Common myeloid progenitor, CD34-positive (primary cell): ENCODE measurements at regions not wholly inside any gene's neighbourhood (a gene's known extent, or its start where the extent isn't known, plus 50 kb on each side); places are given as distances from the start of the nearest gene placed in this dataset.
"Not testable (repeated sequence)": the region's sequence is repeated elsewhere in the genome, so short reads cannot be mapped to it uniquely, and the experiment has no call there.

Experiments used
- CTCF ChIA-PET: fragments of 350-600 bp; sonication (Branson Sonifier 250); formaldehyde crosslinking; loops from one replicate; lab custom pipeline; 2021; ENCODE audit warnings: antibody characterized with exemption; lab: Charles Lee
- POLR2A ChIA-PET: fragments of 350-600 bp; sonication (Branson Sonifier 250); formaldehyde crosslinking; loops from one replicate; lab custom pipeline; 2021; ENCODE audit warnings: antibody characterized with exemption; lab: Charles Lee
- DNase-seq, 3 donors: peaks; one replicate each; pipeline versions ENCODE4 v3.0.0 to v3.0.0-alpha.2; 2013
- H3K27ac ChIP-seq, 2 experiments: 1 replicate in 1 of 2; 2 replicates in 1 of 2; pipeline ENCODE4 v1.7.0; 2013; ENCODE audit warnings: inconsistent platforms in 2 of 2, low read length in 2 of 2, mild to moderate bottlenecking in 2 of 2, low read depth in 1 of 2, moderate library complexity in 1 of 2; ENCODE audit not compliant: severe bottlenecking in 2 of 2, insufficient read depth in 1 of 2, poor library complexity in 1 of 2
- H3K27me3 ChIP-seq, 5 experiments: replicated peaks in 2 of 5; 1 replicate in 3 of 5; 2 replicates in 2 of 5; pipeline versions ENCODE4 v1.6.1 to v1.7.0; 2013; ENCODE audit warnings: low read length in 4 of 5, mild to moderate bottlenecking in 2 of 5, moderate library complexity in 2 of 5, inconsistent platforms in 1 of 5; ENCODE audit not compliant: insufficient read depth in 5 of 5, control insufficient read depth in 4 of 5
- H3K36me3 ChIP-seq, 4 experiments: 1 replicate in 2 of 4; 2 replicates in 2 of 4; pipeline versions ENCODE4 v1.6.1 to v1.7.0; 2013; ENCODE audit warnings: low read length in 3 of 4, control low read depth in 1 of 4, mild to moderate bottlenecking in 1 of 4; ENCODE audit not compliant: control insufficient read depth in 4 of 4, insufficient read depth in 4 of 4
- H3K4me1 ChIP-seq, 4 experiments: 1 replicate in 3 of 4; 2 replicates in 1 of 4; pipeline versions ENCODE4 v1.6.1 to v1.7.1; 2013; ENCODE audit warnings: low read length in 3 of 4, mild to moderate bottlenecking in 3 of 4, control low read depth in 1 of 4, inconsistent platforms in 1 of 4, moderate library complexity in 1 of 4; ENCODE audit not compliant: control insufficient read depth in 4 of 4, insufficient read depth in 4 of 4; ENCODE audit errors: control extremely low read depth in 1 of 4
- H3K4me3 ChIP-seq, 7 experiments: 1 replicate in 4 of 7; 2 replicates in 3 of 7; pipeline versions ENCODE4 v1.5.1 to v1.7.0; 2013; ENCODE audit warnings: mild to moderate bottlenecking in 7 of 7, low read length in 6 of 7, moderate library complexity in 6 of 7, inconsistent platforms in 2 of 7, low read depth in 2 of 7, control low read depth in 1 of 7; ENCODE audit not compliant: insufficient read depth in 4 of 7, control insufficient read depth in 1 of 7; ENCODE audit errors: extremely low read depth in 1 of 7
- H3K9me3 ChIP-seq, 5 experiments: 1 replicate in 4 of 5; 2 replicates in 1 of 5; pipeline versions ENCODE4 v1.6.1 to v1.7.1; 2013; ENCODE audit warnings: low read length in 4 of 5, mild to moderate bottlenecking in 2 of 5, inconsistent platforms in 1 of 5, low read depth in 1 of 5, moderate library complexity in 1 of 5; ENCODE audit not compliant: control insufficient read depth in 4 of 5, insufficient read depth in 2 of 5; ENCODE audit errors: control extremely low read depth in 1 of 5
- WGBS: methylation state at CpG from one replicate; pipeline ENCODE4 v1.1.5; 2013; ENCODE audit not compliant: insufficient coverage; 5-methylcytosine and 5-hydroxymethylcytosine counted together

DNA sequence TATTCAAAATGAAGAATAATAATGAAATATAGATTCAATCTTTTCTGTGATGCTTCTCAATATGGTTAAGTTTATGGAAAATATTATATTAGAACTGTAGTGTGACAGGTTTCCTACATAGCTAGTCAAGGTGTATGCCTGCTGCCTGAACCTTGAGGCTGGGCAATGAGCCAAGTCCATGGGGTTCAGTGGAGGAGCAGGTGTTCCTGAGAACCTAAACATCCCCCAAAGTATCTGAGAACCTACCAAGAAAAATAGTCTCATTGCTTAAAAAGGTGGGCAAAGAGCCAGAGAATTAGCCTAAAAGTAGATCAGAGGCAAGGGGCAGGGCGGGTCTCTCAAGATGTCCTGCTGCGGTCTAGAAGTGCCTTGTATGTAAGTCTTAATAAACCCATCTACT lies 185.9 kb upstream of the SPHKAP start:
- WGBS = no CpG with 5 or more reads among the region's 2 CpGs

GRCh38 chr2:228359473-228359872 lies 178.0 kb upstream of the SPHKAP start:
- Histone ChIP-seq H3K9me3 (no peaks in the 10 kb centered on the region), H3K36me3 (no peaks in the 10 kb centered on the region), H3K27ac (no peak overlapping the region), H3K4me1 (no peaks in the 10 kb centered on the region), H3K4me3 (no peak overlapping the region), H3K27me3 (no peaks in the 10 kb centered on the region)
- CTCF ChIA-PET = no interaction called here
- no peak for DNase-seq
- POLR2A ChIA-PET = no interaction called here
- WGBS = no CpG with 5 or more reads among the region's 1 CpG

More for the DNA sequence above, 185.9 kb upstream of the SPHKAP start:
- Histone ChIP-seq H3K9me3 (no peaks in the 10 kb centered on the region), H3K36me3 (no peaks in the 10 kb centered on the region), H3K27ac (no peak overlapping the region), H3K4me1 (no peaks in the 10 kb centered on the region), H3K4me3 (no peak overlapping the region), H3K27me3 (no peaks in the 10 kb centered on the region)
- ChIA-PET CTCF (no interaction called here), POLR2A (no interaction called here)
- no peak for DNase-seq

DNA sequence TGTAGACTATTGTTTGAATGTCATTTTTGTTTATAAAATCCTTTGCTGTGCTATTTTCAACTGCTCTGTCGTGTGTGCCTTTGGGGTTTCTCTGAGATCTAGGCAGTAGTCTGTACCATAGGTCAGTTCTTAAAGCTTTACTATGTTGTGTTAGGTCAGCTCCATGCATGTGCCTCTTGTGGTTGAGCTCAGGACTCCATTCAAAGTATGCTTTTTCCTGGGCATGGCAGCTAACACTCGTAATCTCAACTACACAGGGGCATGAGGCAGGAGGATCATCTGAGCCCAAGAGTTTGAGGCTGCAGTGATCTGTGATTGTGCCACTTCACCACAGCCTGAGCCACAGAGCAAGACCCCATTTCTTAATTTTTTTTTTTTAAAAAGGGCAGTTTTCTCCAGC lies 174.4 kb upstream of the SPHKAP start:
- no peaks in the 10 kb centered on the region for H3K9me3 ChIP-seq
- ChIA-PET POLR2A (no interaction called here), CTCF (no interaction called here)
- no peak for DNase-seq
- WGBS = 89% methylated on average over 1 of the region's 2 CpGs
- no peak overlapping the region for H3K4me3 ChIP-seq
- no peaks in the 10 kb centered on the region for H3K27me3 ChIP-seq
- no peaks in the 10 kb centered on the region for H3K36me3 ChIP-seq
- no peak overlapping the region for H3K27ac ChIP-seq
- H3K4me1 ChIP-seq = no peaks in the 10 kb centered on the region

- WGBS = 92% methylated on average over 6 of the region's 12 CpGs
- H3K4me3 ChIP-seq, POLR2A ChIA-PET, H3K36me3 ChIP-seq, DNase-seq, H3K27ac ChIP-seq, H3K9me3 ChIP-seq, CTCF ChIA-PET, H3K4me1 ChIP-seq, H3K27me3 ChIP-seq: not testable (repeated sequence)
These were observed 171.5 kb upstream of the SPHKAP start for GRCh38 chr2:228352980-228353379.

- no peaks in the 10 kb centered on the region for H3K9me3 ChIP-seq
- no peaks in the 10 kb centered on the region for H3K36me3 ChIP-seq
- ChIA-PET CTCF (interaction anchor here (0.5 kb wide), 1 partner anchor 474 kb away, joined by 3 read pairs; no protein-coding TSS in a partner anchor), POLR2A (no interaction called here)
- no peaks in the 10 kb centered on the region for H3K4me1 ChIP-seq
- no peak overlapping the region for H3K4me3 ChIP-seq
- no peaks in the 10 kb centered on the region for H3K27me3 ChIP-seq
- no peak for DNase-seq
- no peak overlapping the region for H3K27ac ChIP-seq
- whole genome bisulfite sequencing = 80% methylated on average over 1 of the region's 1 CpG
These were observed 170.6 kb upstream of the SPHKAP start for GRCh38 chr2:228352048-228352447.

- Histone ChIP-seq H3K4me3 (no peak overlapping the region), H3K9me3 (no peaks in the 10 kb centered on the region), H3K27me3 (no peaks in the 10 kb centered on the region), H3K4me1 (no peaks in the 10 kb centered on the region), H3K36me3 (no peaks in the 10 kb centered on the region), H3K27ac (no peak overlapping the region)
- no peak for DNase-seq
- CTCF ChIA-PET = no interaction called here
- POLR2A ChIA-PET = no interaction called here
These were observed 167.1 kb upstream of the SPHKAP start for GRCh38 chr2:228348516-228349064.

- CTCF ChIA-PET = no interaction called here
- DNase-seq = no peak
- no CpG with 5 or more reads among the region's 2 CpGs for WGBS
These were observed 163.0 kb upstream of the SPHKAP start for GRCh38 chr2:228344531-228344930.

More at GRCh38 chr2:228344531-228344930, 163.0 kb upstream of the SPHKAP start:
- POLR2A ChIA-PET = no interaction called here
- H3K4me1 ChIP-seq = no peaks in the 10 kb centered on the region
- H3K36me3 ChIP-seq = no peaks in the 10 kb centered on the region
- no peak overlapping the region for H3K27ac ChIP-seq
- H3K27me3 ChIP-seq = no peaks in the 10 kb centered on the region
- H3K9me3 ChIP-seq = peaks cover 0 to 2% (median 0%) of the 10 kb centered on the region in 5 experiments
- H3K4me3 ChIP-seq = no peak overlapping the region
